Gastroesophageal sphincter (tissue), 3 donors: ENCODE measurements at regions not wholly inside any gene's neighbourhood (a gene's known extent, or its start where the extent isn't known, plus 50 kb on each side); places are given as distances from the start of the nearest gene placed in this dataset.

ENCODE experiments used
- CTCF ChIP-seq, 4 experiments: fragments of 200-600 bp in 2 of 4; fragments of 450-650 bp in 2 of 4; sonication (generic) in 1 of 4; IDR thresholded peaks; one replicate each; pipeline ENCODE4 v1.5.1; 2017 to 2019; ENCODE audit warnings: antibody characterized with exemption in 4 of 4, mild to moderate bottlenecking in 2 of 4, moderate library complexity in 2 of 4
- POLR2A ChIP-seq, 2 donors: fragments of 450-650 bp; IDR thresholded peaks; one replicate each; pipeline ENCODE4 v1.6.1; 2017; ENCODE audit warnings: antibody characterized with exemption in 2 of 2, mild to moderate bottlenecking in 2 of 2, moderate library complexity in 1 of 2
- POLR2AphosphoS5 ChIP-seq: sonication (generic); formaldehyde crosslinking; IDR thresholded peaks from one replicate; pipeline ENCODE4 v1.6.1; 2017; ENCODE audit warnings: antibody characterized with exemption

- TF ChIP-seq CTCF (IDR thresholded peaks at IDR 0.05) (no peak), POLR2A (IDR thresholded peaks at IDR 0.05) (no peak), POLR2AphosphoS5 (no peak)
These were observed 64.2 kb upstream of the SLC38A2 start for GRCh38 chr12:46436747-46437146.
